Activated CD4-positive, CD25-positive, alpha-beta regulatory T cell treated with anti-CD3 and anti-CD28 coated beads, Interleukin-2, amount 50 U/mL, for 24 hours (primary cell): ENCODE measurements at regions not wholly inside any gene's neighbourhood (a gene's known extent, or its start where the extent isn't known, plus 50 kb on each side); places are given as distances from the start of the nearest gene placed in this dataset.
"Not testable (repeated sequence)": the region's sequence is repeated elsewhere in the genome, so short reads cannot be mapped to it uniquely, and the experiment has no call there.

Source experiments
- ATAC-seq, 2 donors: fragments of 150-1000 bp; cut with Tn5 transposase; one replicate each; pipeline ENCODE4 v1.10.0; 2021; ENCODE audit warnings: mild to moderate bottlenecking in 1 of 2, moderate library complexity in 1 of 2

- no peak for ATAC-seq
These were observed 330.7 kb downstream of the ACTR3B start for GRCh38 chr7:153090209-153090608.

- no peak for ATAC-seq
These were observed 331.2 kb downstream of the ACTR3B start for GRCh38 chr7:153090764-153091163.

- no peak for ATAC-seq
These were observed 331.9 kb downstream of the ACTR3B start for GRCh38 chr7:153091477-153091876.

GRCh38 chr7:153097511-153098201 lies 338.1 kb downstream of the ACTR3B start:
- ATAC-seq = no peak

- peak in 1 of 2 donors; percentile 20 for ATAC-seq
These were observed 339.7 kb downstream of the ACTR3B start for GRCh38 chr7:153099235-153099634.

- no peak for ATAC-seq
These were observed 341.2 kb downstream of the ACTR3B start for GRCh38 chr7:153100691-153101237.

GRCh38 chr7:153103202-153103601 lies 343.6 kb downstream of the ACTR3B start:
- peak in 1 of 2 donors; percentile 15 for ATAC-seq

- no peak for ATAC-seq
These were observed 348.3 kb downstream of the ACTR3B start for GRCh38 chr7:153107826-153108225.

- ATAC-seq = no peak
These were observed 350.0 kb downstream of the ACTR3B start for GRCh38 chr7:153109566-153109965.

GRCh38 chr7:153110606-153111005 lies 351.1 kb downstream of the ACTR3B start:
- ATAC-seq = no peak

GRCh38 chr7:153122255-153122654 lies 362.7 kb downstream of the ACTR3B start:
- not testable (repeated sequence) for ATAC-seq

GRCh38 chr7:153130052-153130451 lies 370.5 kb downstream of the ACTR3B start:
- no peak for ATAC-seq

- ATAC-seq = no peak
These were observed 392.2 kb downstream of the ACTR3B start for GRCh38 chr7:153151766-153152165.

- no peak for ATAC-seq
These were observed 393.4 kb downstream of the ACTR3B start for GRCh38 chr7:153152801-153153422.

GRCh38 chr7:153158149-153158548 lies 398.6 kb downstream of the ACTR3B start:
- ATAC-seq = no peak

GRCh38 chr7:153170287-153170686 lies 410.7 kb downstream of the ACTR3B start:
- ATAC-seq = no peak

- ATAC-seq = no peak
These were observed 426.4 kb downstream of the ACTR3B start for GRCh38 chr7:153185936-153186335.

- no peak for ATAC-seq
These were observed 428.6 kb downstream of the ACTR3B start for GRCh38 chr7:153188161-153188560.

GRCh38 chr7:153188630-153189029 lies 429.1 kb downstream of the ACTR3B start:
- no peak for ATAC-seq

- ATAC-seq = no peak
These were observed 430.9 kb downstream of the ACTR3B start for GRCh38 chr7:153190452-153190851.

GRCh38 chr7:153190986-153191385 lies 431.4 kb downstream of the ACTR3B start:
- ATAC-seq = no peak

GRCh38 chr7:153193144-153193595 lies 433.6 kb downstream of the ACTR3B start:
- ATAC-seq = no peak

GRCh38 chr7:153217032-153217431 lies 457.5 kb downstream of the ACTR3B start:
- ATAC-seq = no peak

- no peak for ATAC-seq
These were observed 465.3 kb downstream of the ACTR3B start for GRCh38 chr7:153224890-153225289.
